ENCODE measurements at regions not wholly inside any gene's neighbourhood (a gene's known extent, or its start where the extent isn't known, plus 50 kb on each side); places are given as distances from the start of the nearest gene placed in this dataset.

GRCh38 chr6:7042654-7043545 is 64.9 kb upstream of the RREB1 start (continued):
- TF ChIP-seq ZNF596 (tag by site-specific recombination; IDR thresholded peaks at IDR 0.05) (no peak), ZBTB7A (tag by site-specific recombination; IDR thresholded peaks at IDR 0.05; ENCODE audit: low read depth) (no peak), ZNF513 (tag by site-specific recombination; IDR thresholded peaks at IDR 0.05) (no peak), ZNF777 (tag by site-specific recombination; IDR thresholded peaks at IDR 0.05; ENCODE audit: borderline replicate concordance) (no peak), ZFP37 (tag by site-specific recombination; IDR thresholded peaks at IDR 0.05) (no peak), ZNF391 (tag by site-specific recombination; IDR thresholded peaks at IDR 0.05; ENCODE audit: borderline replicate concordance, low read depth) (no peak)

- H3K4me1 ChIP-seq (ENCODE audit: control insufficient read depth, insufficient read depth, low read length): peaks cover 7% of the 10 kb centered on the region; the same call in 1 of the 2 replicates
- TF ChIP-seq ZSCAN5A (tag by site-specific recombination; IDR thresholded peaks at IDR 0.05) (no peak), ZNF280C (tag by site-specific recombination; IDR thresholded peaks at IDR 0.05) (no peak), WT1 (tag by site-specific recombination; IDR thresholded peaks at IDR 0.05) (no peak), ZNF239 (tag by site-specific recombination; IDR thresholded peaks at IDR 0.05) (no peak), ZNF449 (tag by site-specific recombination; IDR thresholded peaks at IDR 0.05) (no peak), ZNF292 (tag by site-specific recombination; IDR thresholded peaks at IDR 0.05; ENCODE audit: borderline replicate concordance, low read depth) (no peak), BCL11B (tag by site-specific recombination; IDR thresholded peaks at IDR 0.05; ENCODE audit: low read depth) (no peak), ZNF639 (tag by site-specific recombination; IDR thresholded peaks at IDR 0.05) (no peak), ZNF843 (tag by site-specific recombination; IDR thresholded peaks at IDR 0.05) (no peak), ZNF626 (tag by site-specific recombination; IDR thresholded peaks at IDR 0.05) (no peak)
- no peaks in the 10 kb centered on the region for H3K36me3 ChIP-seq (ENCODE audit: control insufficient read depth in 2 of 2, insufficient read depth in 1 of 2, low read length in 2 of 2)
- ChIA-PET CTCF (interaction anchor here (0.5 to 0.6 kb wide), 2 partner anchors 193 to 415 kb away, joined by 3 to 4 read pairs; no protein-coding TSS in a partner anchor), POLR2A (interaction anchor here (0.6 kb wide), 1 partner anchor 35 kb away, joined by 4 read pairs; no protein-coding TSS in a partner anchor)
- no peak overlapping the region for H3K4me3 ChIP-seq (ENCODE audit: low read depth, low read length)
- H3K9me3 ChIP-seq (ENCODE audit: control insufficient read depth, insufficient read depth, low read depth, low read length): no peaks in the 10 kb centered on the region
- no peak overlapping the region for H3K27ac ChIP-seq (ENCODE audit: extremely low read depth, low read depth, low read length)
These were observed 62.4 kb upstream of the RREB1 start for GRCh38 chr6:7045331-7045730.

Data from HEK293 (cell line).